ENCODE measurements at regions not wholly inside any gene's neighbourhood (a gene's known extent, or its start where the extent isn't known, plus 50 kb on each side); places are given as distances from the start of the nearest gene placed in this dataset.
A peak's percentile ranks its signal among the peaks of the same experiment; 100 is the strongest.
"Not testable (repeated sequence)": the region's sequence is repeated elsewhere in the genome, so short reads cannot be mapped to it uniquely, and the experiment has no call there.

GRCh38 chr5:96528826-96529474 lies 95.9 kb upstream of the PCSK1 start:
- no peak for DNase-seq (ENCODE audit: low read depth in 2 of 2)

- no peak for DNase-seq (ENCODE audit: low read depth in 2 of 2)
Observed at GRCh38 chr5:96529559-96529958, 96.5 kb upstream of the PCSK1 start.

GRCh38 chr5:96530901-96531300 lies 97.9 kb upstream of the PCSK1 start:
- DNase-seq (ENCODE audit: low read depth in 2 of 2), result no peak

GRCh38 chr5:96533371-96533770 lies 100.3 kb upstream of the PCSK1 start:
- no peak for DNase-seq (ENCODE audit: low read depth in 2 of 2)

GRCh38 chr5:96537386-96537785 lies 104.3 kb upstream of the PCSK1 start:
- peak in 1 of 2 experiments; percentile 35 for DNase-seq (ENCODE audit: low read depth in 2 of 2)

GRCh38 chr5:96538808-96539250 lies 105.8 kb upstream of the PCSK1 start:
- peak in 1 of 2 experiments; percentile 17 for DNase-seq (ENCODE audit: low read depth in 2 of 2)

GRCh38 chr5:96546120-96546519 lies 113.1 kb upstream of the PCSK1 start:
- DNase-seq (ENCODE audit: low read depth in 2 of 2), result no peak

GRCh38 chr5:96547486-96547885 lies 114.4 kb upstream of the PCSK1 start:
- no peak for DNase-seq (ENCODE audit: low read depth in 2 of 2)

GRCh38 chr5:96548905-96549304 lies 113.3 kb upstream of the CAST start:
- peak in 1 of 2 experiments; percentile 45 for DNase-seq (ENCODE audit: low read depth in 2 of 2)

- not testable (repeated sequence) for DNase-seq (ENCODE audit: low read depth in 2 of 2)
Observed at GRCh38 chr5:96560857-96561256, 101.3 kb upstream of the CAST start.

GRCh38 chr5:96562614-96563013 lies 99.6 kb upstream of the CAST start:
- peak; percentile 61 for DNase-seq (ENCODE audit: low read depth in 2 of 2)

GRCh38 chr5:96563816-96564215 lies 98.4 kb upstream of the CAST start:
- no peak for DNase-seq (ENCODE audit: low read depth in 2 of 2)

- DNase-seq (ENCODE audit: low read depth in 2 of 2), result peak in 1 of 2 experiments; percentile 43
Observed at GRCh38 chr5:96565582-96566265, 96.5 kb upstream of the CAST start.

GRCh38 chr5:96566833-96567587 lies 95.2 kb upstream of the CAST start:
- DNase-seq (ENCODE audit: low read depth in 2 of 2), result peak; percentile 77 to 78

- DNase-seq (ENCODE audit: low read depth in 2 of 2), result no peak
Observed at GRCh38 chr5:96569332-96569731, 92.8 kb upstream of the CAST start.

GRCh38 chr5:96569770-96570169 lies 92.4 kb upstream of the CAST start:
- no peak for DNase-seq (ENCODE audit: low read depth in 2 of 2)

GRCh38 chr5:96572864-96573512 lies 89.2 kb upstream of the CAST start:
- peak; percentile 92 for DNase-seq (ENCODE audit: low read depth in 2 of 2)

GRCh38 chr5:96573513-96573894 lies 88.7 kb upstream of the CAST start:
- DNase-seq (ENCODE audit: low read depth in 2 of 2), result no peak

GRCh38 chr5:96576876-96577275 lies 85.3 kb upstream of the CAST start:
- peak in 1 of 2 experiments; percentile 20 for DNase-seq (ENCODE audit: low read depth in 2 of 2)

- DNase-seq (ENCODE audit: low read depth in 2 of 2), result no peak
Observed at GRCh38 chr5:96577909-96578308, 84.3 kb upstream of the CAST start.

- DNase-seq (ENCODE audit: low read depth in 2 of 2), result no peak
Observed at GRCh38 chr5:96579711-96580110, 82.5 kb upstream of the CAST start.

- no peak for DNase-seq (ENCODE audit: low read depth in 2 of 2)
Observed at GRCh38 chr5:96582343-96582742, 79.8 kb upstream of the CAST start.

Data from fibroblast of skin of left biceps (primary cell).